Transverse colon (tissue), 4 donors: ENCODE measurements at regions not wholly inside any gene's neighbourhood (a gene's known extent, or its start where the extent isn't known, plus 50 kb on each side); places are given as distances from the start of the nearest gene placed in this dataset.

Source experiments
- CTCF ChIP-seq, 5 experiments: fragments of 200-600 bp in 3 of 5; fragments of 450-650 bp in 2 of 5; sonication (generic) in 3 of 5; IDR thresholded peaks; 1 replicate in 2 of 5; 2 replicates in 3 of 5; pipeline ENCODE4 v1.5.1; 2016 to 2017; ENCODE audit warnings: antibody characterized with exemption in 5 of 5, inconsistent platforms in 3 of 5, mild to moderate bottlenecking in 2 of 5, moderate library complexity in 1 of 5
- EP300 ChIP-seq: sonication (generic); formaldehyde crosslinking; IDR thresholded peaks from one replicate; pipeline ENCODE4 v1.6.1; 2017; ENCODE audit warnings: antibody characterized with exemption, low read depth
- POLR2A ChIP-seq: fragments of 450-650 bp; IDR thresholded peaks from one replicate; pipeline ENCODE4 v1.6.1; 2016; ENCODE audit warnings: antibody characterized with exemption, mild to moderate bottlenecking, moderate library complexity
- POLR2AphosphoS5 ChIP-seq, 3 donors: sonication (generic); formaldehyde crosslinking; IDR thresholded peaks; one replicate each; pipeline ENCODE4 v1.6.1; 2016; ENCODE audit warnings: antibody characterized with exemption in 3 of 3

- TF ChIP-seq POLR2A = no peak
- no peak for TF ChIP-seq POLR2AphosphoS5 (IDR thresholded peaks at IDR 0.05)
- no peak for TF ChIP-seq CTCF (IDR thresholded peaks at IDR 0.05)
- TF ChIP-seq EP300 = no peak
These were observed 729.9 kb downstream of the MECOM start for GRCh38 chr3:168933614-168934013.
